ENCODE measurements at regions not wholly inside any gene's neighbourhood (a gene's known extent, or its start where the extent isn't known, plus 50 kb on each side); places are given as distances from the start of the nearest gene placed in this dataset.
A peak's percentile ranks its signal among the peaks of the same experiment; 100 is the strongest.

DNA sequence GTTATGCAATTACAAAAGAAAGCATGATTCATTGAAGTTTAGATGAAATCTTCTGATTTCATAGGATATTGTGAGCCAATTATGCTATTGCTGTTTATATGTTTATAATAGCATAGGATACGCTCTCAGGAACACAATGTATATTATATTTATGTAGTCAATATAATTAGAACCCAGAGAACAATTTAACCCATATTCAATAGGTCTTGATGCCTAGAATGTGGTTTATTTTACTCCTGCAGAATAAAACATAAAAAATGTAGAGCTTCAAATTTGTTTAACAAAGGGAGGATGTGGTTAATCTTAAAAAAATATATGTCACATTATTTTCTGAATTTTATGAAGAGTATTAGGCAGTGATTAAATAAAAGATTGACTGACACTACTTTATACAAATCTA lies 380.8 kb upstream of the SPRY2 start:
- H3K27ac ChIP-seq = no peak overlapping the region
- intact Hi-C loops (cut with DNase I) = no loop called here
- no peaks in the 10 kb centered on the region for H3K36me3 ChIP-seq
- H3K4me3 ChIP-seq = no peak overlapping the region
- TF ChIP-seq, protein P1, sequence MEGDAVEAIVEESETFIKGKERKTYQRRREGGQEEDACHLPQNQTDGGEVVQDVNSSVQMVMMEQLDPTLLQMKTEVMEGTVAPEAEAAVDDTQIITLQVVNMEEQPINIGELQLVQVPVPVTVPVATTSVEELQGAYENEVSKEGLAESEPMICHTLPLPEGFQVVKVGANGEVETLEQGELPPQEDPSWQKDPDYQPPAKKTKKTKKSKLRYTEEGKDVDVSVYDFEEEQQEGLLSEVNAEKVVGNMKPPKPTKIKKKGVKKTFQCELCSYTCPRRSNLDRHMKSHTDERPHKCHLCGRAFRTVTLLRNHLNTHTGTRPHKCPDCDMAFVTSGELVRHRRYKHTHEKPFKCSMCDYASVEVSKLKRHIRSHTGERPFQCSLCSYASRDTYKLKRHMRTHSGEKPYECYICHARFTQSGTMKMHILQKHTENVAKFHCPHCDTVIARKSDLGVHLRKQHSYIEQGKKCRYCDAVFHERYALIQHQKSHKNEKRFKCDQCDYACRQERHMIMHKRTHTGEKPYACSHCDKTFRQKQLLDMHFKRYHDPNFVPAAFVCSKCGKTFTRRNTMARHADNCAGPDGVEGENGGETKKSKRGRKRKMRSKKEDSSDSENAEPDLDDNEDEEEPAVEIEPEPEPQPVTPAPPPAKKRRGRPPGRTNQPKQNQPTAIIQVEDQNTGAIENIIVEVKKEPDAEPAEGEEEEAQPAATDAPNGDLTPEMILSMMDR (IDR thresholded peaks at IDR 0.05) = no peak
- no peaks in the 10 kb centered on the region for H3K27me3 ChIP-seq
- 31 to 39% methylated on average over 1 of the region's 1 CpG for WGBS, 2 donors
- DNase-seq = no peak
- no peaks in the 10 kb centered on the region for H3K9me3 ChIP-seq
- no peaks in the 10 kb centered on the region for H3K4me1 ChIP-seq
- no peak for ATAC-seq
- FAIRE-seq = no peak

DNA sequence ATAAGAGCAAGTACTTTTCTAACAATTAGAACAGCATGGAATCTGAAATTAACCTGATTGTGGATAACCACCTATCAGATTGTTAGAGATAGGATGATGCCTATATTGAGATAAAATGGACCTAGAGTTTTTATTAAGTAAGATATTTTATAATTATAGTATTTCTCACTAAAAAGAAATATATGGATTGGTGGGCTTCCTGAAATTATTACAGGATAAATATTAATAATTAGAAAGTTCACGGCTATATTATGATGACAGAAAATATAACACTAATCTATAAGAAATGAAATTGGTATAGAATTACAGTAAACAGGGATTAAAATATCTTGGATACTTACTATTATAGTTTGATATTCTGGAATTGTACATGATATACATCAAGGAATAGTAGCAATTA lies 378.0 kb upstream of the SPRY2 start:
- Histone ChIP-seq H3K36me3 (no peaks in the 10 kb centered on the region), H3K27ac (no peak overlapping the region), H3K9me3 (no peaks in the 10 kb centered on the region), H3K27me3 (no peaks in the 10 kb centered on the region), H3K4me3 (no peak overlapping the region), H3K4me1 (no peaks in the 10 kb centered on the region)
- WGBS, 2 donors = 90 to 98% methylated on average over 1 of the region's 1 CpG
- DNase-seq (no peak), ATAC-seq (no peak), FAIRE-seq (no peak)
- TF ChIP-seq, protein P1 (IDR thresholded peaks at IDR 0.05) = no peak
- intact Hi-C loops (cut with DNase I) = no loop called here

DNA sequence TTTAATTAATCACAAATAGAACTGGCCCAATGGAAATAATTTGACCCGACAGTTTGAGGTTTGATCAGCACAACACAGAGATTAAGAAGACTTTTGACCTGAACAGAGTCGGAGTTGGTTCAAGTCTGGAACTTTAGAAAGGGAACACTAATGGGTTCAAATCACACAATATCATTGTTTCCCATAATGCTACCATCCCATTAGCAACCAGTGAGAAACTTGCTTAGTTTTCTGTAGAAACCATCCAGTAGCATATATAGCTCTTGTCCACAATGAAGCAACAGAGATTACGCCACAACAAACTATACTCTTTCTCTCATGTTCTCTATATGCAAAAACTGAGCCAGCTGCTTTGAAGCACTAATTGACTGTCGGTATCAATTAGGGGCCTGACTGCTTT lies 376.9 kb upstream of the SPRY2 start:
- Histone ChIP-seq H3K9me3 (no peaks in the 10 kb centered on the region), H3K27ac (no peak overlapping the region), H3K4me1 (no peaks in the 10 kb centered on the region), H3K27me3 (no peaks in the 10 kb centered on the region), H3K4me3 (no peak overlapping the region), H3K36me3 (no peaks in the 10 kb centered on the region)
- intact Hi-C loops (cut with DNase I) = no loop called here
- TF ChIP-seq, protein P1 (IDR thresholded peaks at IDR 0.05) = no peak
- no peak for DNase-seq
- 89 to 93% methylated on average over 4 of the region's 4 CpGs for WGBS, 2 donors
- ATAC-seq = no peak
- no peak for FAIRE-seq

DNA sequence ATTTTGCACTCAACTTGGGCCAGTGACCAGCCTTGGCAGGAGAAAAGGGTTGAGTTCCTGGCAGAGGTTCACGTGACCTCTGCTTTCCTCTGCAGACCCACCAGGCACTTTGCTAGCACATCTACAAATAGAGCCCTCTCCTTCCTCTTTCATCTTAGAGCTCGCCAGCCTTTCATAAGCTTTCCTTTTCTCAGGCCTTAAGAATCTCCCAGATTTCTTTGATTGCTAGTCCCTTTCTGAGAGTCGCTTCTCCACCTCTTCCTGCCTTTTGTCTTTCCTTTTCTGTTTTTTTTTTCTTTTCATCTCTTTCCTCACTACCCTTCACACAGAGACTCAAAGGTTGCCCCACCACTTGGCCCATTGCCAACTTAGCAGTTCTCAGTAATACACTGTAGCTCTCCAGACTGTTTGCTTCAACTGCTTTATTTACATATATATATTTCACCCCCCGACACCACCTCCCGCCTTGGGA lies 375.7 kb upstream of the SPRY2 start:
- WGBS, 2 donors = 42 to 47% methylated on average over 5 of the region's 5 CpGs
- DNase-seq (peak in 1 of 6 donors; percentile 54), FAIRE-seq (no peak), ATAC-seq (no peak)
- H3K27me3 ChIP-seq = no peaks in the 10 kb centered on the region
- no peak overlapping the region for H3K4me3 ChIP-seq
- H3K36me3 ChIP-seq = no peaks in the 10 kb centered on the region
- intact Hi-C loops (cut with DNase I) = no loop called here
- H3K9me3 ChIP-seq = no peaks in the 10 kb centered on the region
- TF ChIP-seq, protein P1 (IDR thresholded peaks at IDR 0.05) = no peak
- H3K27ac ChIP-seq = no peak overlapping the region
- H3K4me1 ChIP-seq = no peaks in the 10 kb centered on the region

DNA sequence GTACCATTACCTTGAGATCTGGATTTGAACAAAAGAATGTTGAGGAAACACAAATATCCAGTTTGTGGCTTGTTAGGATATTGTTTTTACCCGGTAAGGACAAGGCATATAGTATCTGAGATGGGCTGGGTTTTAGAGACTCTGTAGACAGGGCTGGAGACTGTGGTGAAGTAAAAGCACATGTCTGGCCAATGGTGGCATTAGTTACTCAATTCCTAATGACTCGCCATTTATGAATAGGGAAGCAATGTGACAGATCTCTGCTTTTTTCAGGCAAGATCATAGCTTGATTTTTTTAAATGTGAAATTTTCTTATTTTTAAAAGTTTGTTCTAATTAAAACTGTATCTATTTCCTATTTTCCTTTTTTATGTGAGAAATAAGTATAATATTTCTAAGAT lies 371.1 kb upstream of the SPRY2 start:
- TF ChIP-seq, protein P1 (IDR thresholded peaks at IDR 0.05) = no peak
- DNase-seq (no peak), ATAC-seq (no peak), FAIRE-seq (no peak)
- Histone ChIP-seq H3K4me1 (no peaks in the 10 kb centered on the region), H3K27ac (no peak overlapping the region), H3K4me3 (no peak overlapping the region), H3K9me3 (no peaks in the 10 kb centered on the region), H3K27me3 (no peaks in the 10 kb centered on the region), H3K36me3 (no peaks in the 10 kb centered on the region)
- intact Hi-C loops (cut with DNase I) = no loop called here
- WGBS, 2 donors = 77 to 84% methylated on average over 2 of the region's 2 CpGs

Measured in pancreas (tissue), 10 donors.